ENCODE measurements at regions not wholly inside any gene's neighbourhood (a gene's known extent, or its start where the extent isn't known, plus 50 kb on each side); places are given as distances from the start of the nearest gene placed in this dataset.

GRCh38 chr2:76675212-76675611 is 847.0 kb downstream of the LRRTM4 start:
- Histone ChIP-seq H4K20me1 (ENCODE audit: control insufficient read depth, insufficient read depth, low read depth, low read length) (no peaks in the 10 kb centered on the region), H3K27ac (ENCODE audit: low read depth, low read length) (no peak overlapping the region), H3F3A (ENCODE audit: control insufficient read depth, insufficient read depth) (no peaks in the 10 kb centered on the region), H3K4me1 (ENCODE audit: control insufficient read depth, low read length) (no peaks in the 10 kb centered on the region), H3K9me3 (ENCODE audit: control insufficient read depth, insufficient read depth, low read length) (no peaks in the 10 kb centered on the region), H3K9me2 (replicated peaks; ENCODE audit: control insufficient read depth, low read length) (no peaks in the 10 kb centered on the region), H3K79me2 (ENCODE audit: control insufficient read depth, low read length) (no peaks in the 10 kb centered on the region), H3K4me3 (ENCODE audit: low read length) (no peak overlapping the region), H3K36me3 (ENCODE audit: control insufficient read depth, low read length) (no peaks in the 10 kb centered on the region), H3K27me3 (ENCODE audit: control insufficient read depth, low read length) (no peaks in the 10 kb centered on the region), H3K4me2 (ENCODE audit: low read length) (no peak overlapping the region)
- TF ChIP-seq CTCF (IDR thresholded peaks at IDR 0.05; ENCODE audit: low read depth, low read length, poor library complexity, severe bottlenecking) (no peak), EZH2phosphoT487 (IDR thresholded peaks at IDR 0.05; ENCODE audit: borderline replicate concordance, low read length) (no peak)

GRCh38 chr2:76672798-76673197 is 849.4 kb downstream of the LRRTM4 start:
- no peaks in the 10 kb centered on the region for H3K4me1 ChIP-seq (ENCODE audit: control insufficient read depth, low read length)

GRCh38 chr2:76669966-76670465 is 852.2 kb downstream of the LRRTM4 start:
- Histone ChIP-seq H3K9me2 (replicated peaks; ENCODE audit: control insufficient read depth, low read length) (no peaks in the 10 kb centered on the region), H3K27ac (ENCODE audit: low read depth, low read length) (no peak overlapping the region), H3K4me1 (ENCODE audit: control insufficient read depth, low read length) (no peaks in the 10 kb centered on the region), H3K4me3 (ENCODE audit: low read length) (no peak overlapping the region), H3K79me2 (ENCODE audit: control insufficient read depth, low read length) (no peaks in the 10 kb centered on the region), H4K20me1 (ENCODE audit: control insufficient read depth, insufficient read depth, low read depth, low read length) (no peaks in the 10 kb centered on the region), H3K27me3 (ENCODE audit: control insufficient read depth, low read length) (no peaks in the 10 kb centered on the region), H3K36me3 (ENCODE audit: control insufficient read depth, low read length) (no peaks in the 10 kb centered on the region), H3K9me3 (ENCODE audit: control insufficient read depth, insufficient read depth, low read length) (no peaks in the 10 kb centered on the region), H3K4me2 (ENCODE audit: low read length) (no peak overlapping the region), H3F3A (ENCODE audit: control insufficient read depth, insufficient read depth) (no peaks in the 10 kb centered on the region)
- TF ChIP-seq EZH2phosphoT487 (IDR thresholded peaks at IDR 0.05; ENCODE audit: borderline replicate concordance, low read length): no peak
- TF ChIP-seq CTCF (IDR thresholded peaks at IDR 0.05; ENCODE audit: low read depth, low read length, poor library complexity, severe bottlenecking): no peak

More at GRCh38 chr2:76672798-76673197, 849.4 kb downstream of the LRRTM4 start:
- H3F3A ChIP-seq (ENCODE audit: control insufficient read depth, insufficient read depth): no peaks in the 10 kb centered on the region
- no peaks in the 10 kb centered on the region for H3K9me2 ChIP-seq (replicated peaks; ENCODE audit: control insufficient read depth, low read length)
- no peak overlapping the region for H3K4me3 ChIP-seq (ENCODE audit: low read length)
- H3K9me3 ChIP-seq (ENCODE audit: control insufficient read depth, insufficient read depth, low read length): no peaks in the 10 kb centered on the region
- H3K27me3 ChIP-seq (ENCODE audit: control insufficient read depth, low read length): no peaks in the 10 kb centered on the region
- H3K79me2 ChIP-seq (ENCODE audit: control insufficient read depth, low read length): no peaks in the 10 kb centered on the region
- H3K4me2 ChIP-seq (ENCODE audit: low read length): no peak overlapping the region
- no peak overlapping the region for H3K27ac ChIP-seq (ENCODE audit: low read depth, low read length)
- H3K36me3 ChIP-seq (ENCODE audit: control insufficient read depth, low read length): no peaks in the 10 kb centered on the region
- H4K20me1 ChIP-seq (ENCODE audit: control insufficient read depth, insufficient read depth, low read depth, low read length): no peaks in the 10 kb centered on the region
- TF ChIP-seq EZH2phosphoT487 (IDR thresholded peaks at IDR 0.05; ENCODE audit: borderline replicate concordance, low read length) (no peak), CTCF (IDR thresholded peaks at IDR 0.05; ENCODE audit: low read depth, low read length, poor library complexity, severe bottlenecking) (no peak)
